ENCODE measurements at regions not wholly inside any gene's neighbourhood (a gene's known extent, or its start where the extent isn't known, plus 50 kb on each side); places are given as distances from the start of the nearest gene placed in this dataset.

- TF ChIP-seq, protein P1, sequence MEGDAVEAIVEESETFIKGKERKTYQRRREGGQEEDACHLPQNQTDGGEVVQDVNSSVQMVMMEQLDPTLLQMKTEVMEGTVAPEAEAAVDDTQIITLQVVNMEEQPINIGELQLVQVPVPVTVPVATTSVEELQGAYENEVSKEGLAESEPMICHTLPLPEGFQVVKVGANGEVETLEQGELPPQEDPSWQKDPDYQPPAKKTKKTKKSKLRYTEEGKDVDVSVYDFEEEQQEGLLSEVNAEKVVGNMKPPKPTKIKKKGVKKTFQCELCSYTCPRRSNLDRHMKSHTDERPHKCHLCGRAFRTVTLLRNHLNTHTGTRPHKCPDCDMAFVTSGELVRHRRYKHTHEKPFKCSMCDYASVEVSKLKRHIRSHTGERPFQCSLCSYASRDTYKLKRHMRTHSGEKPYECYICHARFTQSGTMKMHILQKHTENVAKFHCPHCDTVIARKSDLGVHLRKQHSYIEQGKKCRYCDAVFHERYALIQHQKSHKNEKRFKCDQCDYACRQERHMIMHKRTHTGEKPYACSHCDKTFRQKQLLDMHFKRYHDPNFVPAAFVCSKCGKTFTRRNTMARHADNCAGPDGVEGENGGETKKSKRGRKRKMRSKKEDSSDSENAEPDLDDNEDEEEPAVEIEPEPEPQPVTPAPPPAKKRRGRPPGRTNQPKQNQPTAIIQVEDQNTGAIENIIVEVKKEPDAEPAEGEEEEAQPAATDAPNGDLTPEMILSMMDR (IDR thresholded peaks at IDR 0.05): no peak
- FAIRE-seq (no peak), DNase-seq (no peak), ATAC-seq (peak in 2 of 4 donors; percentile 11 to 39)
- H3K36me3 ChIP-seq: no peaks in the 10 kb centered on the region
- 49 to 52% methylated on average over 7 of the region's 7 CpGs for WGBS, 2 donors
- H3K27ac ChIP-seq: peak overlapping the region in 2 of 4 donors; percentile 44 to 55
- H3K4me3 ChIP-seq: no peak overlapping the region
- no peaks in the 10 kb centered on the region for H3K27me3 ChIP-seq
- H3K4me1 ChIP-seq: peaks cover 0 to 29% (median 25%) of the 10 kb centered on the region in 3 donors
- no peaks in the 10 kb centered on the region for H3K9me3 ChIP-seq
- intact Hi-C loops (cut with DNase I): no loop called here
Measured at GRCh38 chr2:8472545-8473323, 209.1 kb upstream of the ID2 start.

DNA sequence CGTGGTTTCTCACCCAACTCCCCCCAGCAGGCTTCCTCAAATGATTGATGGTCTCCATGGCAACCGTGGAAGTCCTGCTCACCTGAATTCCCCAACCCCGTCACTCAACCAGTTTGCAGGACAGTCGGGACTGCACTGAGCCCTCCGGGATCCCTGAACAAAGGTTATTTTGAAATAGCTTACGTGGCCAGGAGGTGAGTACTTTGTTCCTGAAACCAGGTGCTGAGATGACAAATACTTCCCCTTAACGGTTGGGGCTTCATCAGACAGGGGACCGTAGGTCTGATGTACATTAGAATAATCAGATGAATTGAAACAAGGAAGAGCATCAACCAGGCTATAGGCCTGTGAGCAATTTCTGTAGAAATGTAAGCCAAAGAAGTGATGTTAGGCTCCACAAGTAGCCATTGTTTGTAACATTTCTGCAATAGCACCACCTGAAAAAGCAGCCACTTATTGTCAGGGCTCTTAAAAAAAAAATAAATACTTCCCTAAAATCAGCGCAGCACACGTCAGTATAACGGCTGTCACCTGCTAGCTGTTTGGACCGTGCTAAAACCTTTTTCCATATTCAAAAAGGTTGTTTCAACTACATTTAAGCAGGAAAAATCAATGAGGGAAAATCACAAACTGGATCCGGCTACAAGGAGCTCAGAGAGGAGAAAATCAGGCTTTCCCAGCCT, 206.4 kb upstream of the ID2 start:
- FAIRE-seq: no peak
- Histone ChIP-seq H3K36me3 (no peaks in the 10 kb centered on the region), H3K4me3 (no peak overlapping the region), H3K4me1 (peaks cover 0 to 43% (median 25%) of the 10 kb centered on the region in 3 donors), H3K27ac (peak overlapping the region in 3 of 4 donors; percentile 2 to 79 (median 60)), H3K27me3 (peaks cover 0 to 1% (median 0%) of the 10 kb centered on the region in 4 donors), H3K9me3 (no peaks in the 10 kb centered on the region)
- ATAC-seq: peak in 3 of 4 donors; percentile 23 to 63 (median 34)
- 34 to 38% methylated on average over 13 of the region's 13 CpGs for WGBS, 2 donors
- TF ChIP-seq, protein P1 (IDR thresholded peaks at IDR 0.05): no peak
- intact Hi-C loops (cut with DNase I): no loop called here
- DNase-seq: peak in 1 of 6 donors; percentile 44

- Histone ChIP-seq H3K4me1 (peaks cover 0 to 40% (median 23%) of the 10 kb centered on the region in 3 donors), H3K27ac (peak overlapping the region in 3 of 4 donors; percentile 9 to 78 (median 47)), H3K9me3 (no peaks in the 10 kb centered on the region), H3K36me3 (no peaks in the 10 kb centered on the region), H3K4me3 (no peak overlapping the region), H3K27me3 (peaks cover 0 to 3% (median 0%) of the 10 kb centered on the region in 4 donors)
- ATAC-seq: peak in 3 of 4 donors; percentile 12 to 40 (median 37)
- intact Hi-C loops (cut with DNase I): no loop called here
- WGBS, 2 donors: 71 to 72% methylated on average over 16 of the region's 16 CpGs
- no peak for FAIRE-seq
- TF ChIP-seq, protein P1 (IDR thresholded peaks at IDR 0.05): no peak
- peak in 1 of 6 donors; percentile 44 for DNase-seq
Measured at GRCh38 chr2:8477552-8478470, 204.0 kb upstream of the ID2 start.

DNA sequence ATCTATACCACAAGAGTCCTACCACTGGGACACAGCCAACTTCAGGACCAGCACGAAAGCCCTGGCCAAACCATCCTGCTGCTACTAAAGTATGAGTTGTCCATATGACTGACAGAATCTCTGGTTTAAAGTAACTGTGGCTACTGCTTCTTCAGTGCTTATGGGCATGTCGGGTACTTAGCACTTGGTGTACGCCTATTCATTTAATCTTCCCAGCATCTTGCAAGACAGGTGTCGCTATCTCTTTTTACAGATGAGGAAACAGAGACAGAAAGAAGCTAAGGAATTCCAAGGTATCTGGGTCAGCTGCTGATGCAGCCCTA, 203.4 kb upstream of the ID2 start:
- Histone ChIP-seq H3K36me3 (no peaks in the 10 kb centered on the region), H3K4me3 (no peak overlapping the region), H3K27ac (peak overlapping the region in 2 of 4 donors; percentile 47 to 78), H3K9me3 (no peaks in the 10 kb centered on the region), H3K27me3 (peaks cover 0 to 3% (median 0%) of the 10 kb centered on the region in 4 donors), H3K4me1 (peaks cover 0 to 40% (median 17%) of the 10 kb centered on the region in 3 donors)
- ATAC-seq (no peak), FAIRE-seq (no peak), DNase-seq (no peak)
- intact Hi-C loops (cut with DNase I): no loop called here
- TF ChIP-seq, protein P1 (IDR thresholded peaks at IDR 0.05): no peak
- 73 to 76% methylated on average over 4 of the region's 4 CpGs for WGBS, 2 donors
